Caco-2 (cell line): ENCODE measurements at regions not wholly inside any gene's neighbourhood (a gene's known extent, or its start where the extent isn't known, plus 50 kb on each side); places are given as distances from the start of the nearest gene placed in this dataset.

Source experiments
- BruUV-seq: library from RNA; stranded (reverse); fragments of 400-500 nt; replicated peaks from 2 replicates; lab custom pipeline; 2021; lab: Mats Ljungman, UMichigan
- CTCF ChIA-PET: fragments of 300-600 bp; sonication (Branson Sonifier 250); formaldehyde crosslinking; loops from one replicate; lab custom pipeline; 2022; ENCODE audit warnings: antibody characterized with exemption; lab: Charles Lee
- POLR2A ChIA-PET: fragments of 300-600 bp; sonication (Branson Sonifier 250); formaldehyde crosslinking; loops from one replicate; lab custom pipeline; 2022; ENCODE audit warnings: antibody characterized with exemption; lab: Charles Lee
- DNase-seq, 2 experiments: peaks; one replicate each; pipeline versions ENCODE4 v3.0.0 to v3.0.0-alpha.2; 2020 to 2022
- H3K27me3 ChIP-seq: replicated peaks from 2 replicates; pipeline ENCODE4 v1.6.0; 2011; ENCODE audit warnings: low read length; ENCODE audit not compliant: control insufficient read depth, insufficient read depth
- H3K36me3 ChIP-seq: 2 replicates; pipeline ENCODE4 v1.5.1; 2011; ENCODE audit warnings: low read length; ENCODE audit not compliant: control insufficient read depth, insufficient read depth
- H3K4me1 ChIP-seq: fragments of 250-450 bp; sonication (Bioruptor Pico); 2 replicates; pipeline ENCODE4 v1.5.1; 2020; ENCODE audit warnings: mild to moderate bottlenecking
- H3K4me3 ChIP-seq: 2 replicates; pipeline ENCODE4 v1.5.1; 2011; ENCODE audit warnings: low read depth, mild to moderate bottlenecking, control low read depth, low read length
- H3K9me3 ChIP-seq: fragments of 250-450 bp; sonication (Bioruptor Pico); 2 replicates; pipeline ENCODE4 v1.5.1; 2020; ENCODE audit warnings: mild to moderate bottlenecking, moderate library complexity
- H3K27ac Mint-ChIP-seq: one replicate; pipeline ENCODE4 v1.8.0; 2022; ENCODE audit warnings: mixed read lengths; ENCODE audit not compliant: unreplicated experiment
- H3K27me3 Mint-ChIP-seq: one replicate; pipeline ENCODE4 v1.8.0; 2022; ENCODE audit warnings: mixed read lengths; ENCODE audit not compliant: insufficient read depth, unreplicated experiment
- H3K36me3 Mint-ChIP-seq: one replicate; pipeline ENCODE4 v1.8.0; 2022; ENCODE audit warnings: mild to moderate bottlenecking, mixed read lengths; ENCODE audit not compliant: insufficient read depth, unreplicated experiment
- H3K4me1 Mint-ChIP-seq: one replicate; pipeline ENCODE4 v1.8.0; 2022; ENCODE audit warnings: low read depth, mixed read lengths; ENCODE audit not compliant: unreplicated experiment
- H3K4me3 Mint-ChIP-seq: one replicate; pipeline ENCODE4 v1.8.0; 2022; ENCODE audit warnings: mild to moderate bottlenecking, moderate library complexity, mixed read lengths; ENCODE audit not compliant: unreplicated experiment
- H3K9me3 Mint-ChIP-seq: one replicate; pipeline ENCODE4 v1.8.0; 2022; ENCODE audit warnings: mixed read lengths; ENCODE audit not compliant: unreplicated experiment
- CTCF ChIP-seq, 2 experiments: fragments of 200-600 bp in 1 of 2; IDR thresholded peaks; 1 replicate in 1 of 2; 2 replicates in 1 of 2; pipeline versions ENCODE4 v1.5.1 to v1.8.0; 2011 to 2022; ENCODE audit warnings: antibody characterized with exemption in 1 of 2, control low read depth in 1 of 2, inconsistent platforms in 1 of 2, low read depth in 1 of 2, low read length in 1 of 2, mild to moderate bottlenecking in 1 of 2, moderate library complexity in 1 of 2; ENCODE audit not compliant: insufficient read depth in 1 of 2, severe bottlenecking in 1 of 2, unreplicated experiment in 1 of 2
- intact Hi-C: fragments of 100-400 bp; cut with micrococcal nuclease; formaldehyde crosslinking; loops from one replicate; pipeline ENCODE4 v1.10.0; 2022; ENCODE audit not compliant: unreplicated experiment

GRCh38 chr10:59109826-59110225 lies 66.6 kb upstream of the PHYHIPL start:
- H3K4me1 Mint-ChIP-seq, result peaks cover 48% of the 10 kb centered on the region
- H3K4me1 ChIP-seq, result peaks cover 42% of the 10 kb centered on the region
- no peak overlapping the region for H3K4me3 Mint-ChIP-seq
- BruUV-seq, result no TSS peak
- H3K9me3 ChIP-seq, result no peaks in the 10 kb centered on the region
- no peak overlapping the region for H3K4me3 ChIP-seq
- H3K27me3 ChIP-seq, result no peaks in the 10 kb centered on the region
- no peaks in the 10 kb centered on the region for H3K36me3 Mint-ChIP-seq
- H3K27me3 Mint-ChIP-seq, result no peaks in the 10 kb centered on the region
- POLR2A ChIA-PET, result no interaction called here
- peak overlapping the region; percentile 4 for H3K27ac Mint-ChIP-seq
- no peak for DNase-seq
- H3K9me3 Mint-ChIP-seq, result peaks cover 27% of the 10 kb centered on the region
- intact Hi-C loops, result loop anchor here (1.0 kb wide), 2 partner anchors 37 to 66 kb away; partner anchors contain the start of gene PHYHIPL
- no peaks in the 10 kb centered on the region for H3K36me3 ChIP-seq
- TF ChIP-seq CTCF (IDR thresholded peaks at IDR 0.05; ENCODE audit: insufficient read depth in 1 of 2, low read depth in 1 of 2, low read length in 1 of 2, severe bottlenecking in 1 of 2, unreplicated experiment in 1 of 2), result no peak
- CTCF ChIA-PET, result no interaction called here

GRCh38 chr10:59124187-59124586 lies 52.3 kb upstream of the PHYHIPL start:
- intact Hi-C loops, result no loop called here
- POLR2A ChIA-PET, result no interaction called here

DNA sequence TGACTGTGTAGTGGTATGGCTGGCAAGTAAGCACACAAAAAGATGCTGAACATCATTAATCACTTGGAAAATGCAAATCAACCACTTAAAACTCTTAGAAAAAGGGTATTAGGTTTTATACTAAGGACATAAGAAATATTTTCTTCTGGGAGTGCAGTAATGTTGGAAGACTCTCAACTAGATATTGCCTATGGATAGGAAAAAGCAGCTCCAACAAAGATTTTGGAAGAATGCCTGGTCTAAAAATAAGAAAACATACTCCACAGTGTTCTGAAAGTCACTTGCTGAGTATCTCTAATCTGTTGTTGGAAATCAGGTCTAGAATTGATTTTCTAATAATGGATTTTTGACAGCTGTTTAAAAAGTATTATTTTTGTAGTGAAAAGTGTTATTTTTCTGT lies 50.8 kb upstream of the PHYHIPL start:
- POLR2A ChIA-PET, result no interaction called here

More at GRCh38 chr10:59124187-59124586, 52.3 kb upstream of the PHYHIPL start:
- H3K4me1 ChIP-seq, result peaks cover 33% of the 10 kb centered on the region
- Mint-ChIP-seq H3K9me3 (peaks cover 22% of the 10 kb centered on the region), H3K27ac (no peak overlapping the region), H3K4me1 (peaks cover 21% of the 10 kb centered on the region), H3K27me3 (no peaks in the 10 kb centered on the region), H3K4me3 (no peak overlapping the region), H3K36me3 (no peaks in the 10 kb centered on the region)
- no TSS peak for BruUV-seq
- no peak overlapping the region for H3K4me3 ChIP-seq
- H3K36me3 ChIP-seq, result no peaks in the 10 kb centered on the region
- TF ChIP-seq CTCF (IDR thresholded peaks at IDR 0.05; ENCODE audit: insufficient read depth in 1 of 2, low read depth in 1 of 2, low read length in 1 of 2, severe bottlenecking in 1 of 2, unreplicated experiment in 1 of 2), result no peak
- no peaks in the 10 kb centered on the region for H3K9me3 ChIP-seq
- H3K27me3 ChIP-seq, result no peaks in the 10 kb centered on the region
- CTCF ChIA-PET, result no interaction called here
- no peak for DNase-seq

More for the DNA sequence above, 50.8 kb upstream of the PHYHIPL start:
- Histone ChIP-seq H3K36me3 (no peaks in the 10 kb centered on the region), H3K9me3 (no peaks in the 10 kb centered on the region), H3K4me1 (peaks cover 33% of the 10 kb centered on the region), H3K27me3 (no peaks in the 10 kb centered on the region), H3K4me3 (no peak overlapping the region)
- CTCF ChIA-PET, result no interaction called here
- Mint-ChIP-seq H3K4me1 (peaks cover 21% of the 10 kb centered on the region), H3K9me3 (peaks cover 23% of the 10 kb centered on the region), H3K4me3 (no peak overlapping the region), H3K27me3 (no peaks in the 10 kb centered on the region), H3K27ac (no peak overlapping the region), H3K36me3 (no peaks in the 10 kb centered on the region)
- no TSS peak for BruUV-seq
- TF ChIP-seq CTCF (IDR thresholded peaks at IDR 0.05; ENCODE audit: insufficient read depth in 1 of 2, low read depth in 1 of 2, low read length in 1 of 2, severe bottlenecking in 1 of 2, unreplicated experiment in 1 of 2), result no peak
- DNase-seq, result no peak
- intact Hi-C loops, result loop anchor here (1.0 kb wide), 1 partner anchor 51 kb away; the partner anchor contains the start of gene PHYHIPL
